Tibial artery (tissue), 4 donors: ENCODE measurements at regions not wholly inside any gene's neighbourhood (a gene's known extent, or its start where the extent isn't known, plus 50 kb on each side); places are given as distances from the start of the nearest gene placed in this dataset.
"Not testable (repeated sequence)": the region's sequence is repeated elsewhere in the genome, so short reads cannot be mapped to it uniquely, and the experiment has no call there.

Experiments
- DNase-seq, 2 donors: peaks; one replicate each; pipeline ENCODE4 v3.0.0-alpha.2; 2019
- H3K27ac ChIP-seq, 2 donors: fragments of 200-600 bp; sonication (generic) in 1 of 2; 1 replicate in 1 of 2; 2 replicates in 1 of 2; pipeline ENCODE4 v1.5.1; 2018 to 2019; ENCODE audit warnings: mild to moderate bottlenecking in 1 of 2
- H3K27me3 ChIP-seq, 2 donors: fragments of 200-600 bp; sonication (generic) in 1 of 2; one replicate each; pipeline versions ENCODE4 v1.5.1 to v1.6.0; 2016 to 2019
- H3K36me3 ChIP-seq, 3 donors: fragments of 200-600 bp; sonication (generic) in 2 of 3; one replicate each; pipeline ENCODE4 v1.5.1; 2016 to 2019; ENCODE audit warnings: mild to moderate bottlenecking in 2 of 3
- H3K4me1 ChIP-seq, 4 donors: fragments of 200-600 bp; sonication (generic) in 2 of 4; 1 replicate in 3 of 4; 2 replicates in 1 of 4; pipeline ENCODE4 v1.5.1; 2016 to 2019
- H3K4me3 ChIP-seq, 2 donors: fragments of 200-600 bp; sonication (generic) in 1 of 2; 1 replicate in 1 of 2; 2 replicates in 1 of 2; pipeline ENCODE4 v1.5.1; 2018 to 2019; ENCODE audit warnings: mild to moderate bottlenecking in 2 of 2
- H3K9me3 ChIP-seq, 3 donors: fragments of 200-600 bp; sonication (generic) in 1 of 3; one replicate each; pipeline ENCODE4 v1.5.1; 2016 to 2019
- intact Hi-C: fragments of 100-400 bp; cut with DNase I; formaldehyde crosslinking; loops from one replicate; pipeline ENCODE4 v1.15.0; 2023; ENCODE audit warnings: low total_unique reads
- TF ChIP-seq, protein P1 (sequence below), 2 experiments: fragments of 200-600 bp in 1 of 2; fragments of 450-650 bp in 1 of 2; IDR thresholded peaks; one replicate each; pipeline ENCODE4 v1.5.1; 2017 to 2019; ENCODE audit warnings: antibody characterized with exemption in 2 of 2, mild to moderate bottlenecking in 1 of 2, moderate library complexity in 1 of 2

DNA sequence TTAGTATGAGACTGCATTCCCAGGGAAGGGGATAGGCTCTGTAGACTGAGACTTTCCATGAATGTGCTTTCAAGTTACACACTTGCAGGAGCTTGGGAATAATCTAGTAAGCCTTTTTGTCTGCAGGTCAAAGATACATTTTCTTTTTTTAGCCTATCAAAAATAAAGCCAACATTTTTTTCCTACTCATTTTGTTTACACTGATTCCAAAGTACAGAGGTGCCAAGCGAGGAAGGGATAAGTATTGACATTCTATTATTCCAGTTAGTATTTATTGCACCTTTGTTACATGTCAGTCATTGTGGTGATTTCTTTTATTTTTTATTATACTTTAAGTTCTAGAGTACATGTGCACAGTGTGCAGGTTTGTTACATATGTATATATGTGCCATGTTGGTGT, 413.0 kb upstream of the CHORDC1 start:
- no peaks in the 10 kb centered on the region for H3K9me3 ChIP-seq
- TF ChIP-seq, protein P1, sequence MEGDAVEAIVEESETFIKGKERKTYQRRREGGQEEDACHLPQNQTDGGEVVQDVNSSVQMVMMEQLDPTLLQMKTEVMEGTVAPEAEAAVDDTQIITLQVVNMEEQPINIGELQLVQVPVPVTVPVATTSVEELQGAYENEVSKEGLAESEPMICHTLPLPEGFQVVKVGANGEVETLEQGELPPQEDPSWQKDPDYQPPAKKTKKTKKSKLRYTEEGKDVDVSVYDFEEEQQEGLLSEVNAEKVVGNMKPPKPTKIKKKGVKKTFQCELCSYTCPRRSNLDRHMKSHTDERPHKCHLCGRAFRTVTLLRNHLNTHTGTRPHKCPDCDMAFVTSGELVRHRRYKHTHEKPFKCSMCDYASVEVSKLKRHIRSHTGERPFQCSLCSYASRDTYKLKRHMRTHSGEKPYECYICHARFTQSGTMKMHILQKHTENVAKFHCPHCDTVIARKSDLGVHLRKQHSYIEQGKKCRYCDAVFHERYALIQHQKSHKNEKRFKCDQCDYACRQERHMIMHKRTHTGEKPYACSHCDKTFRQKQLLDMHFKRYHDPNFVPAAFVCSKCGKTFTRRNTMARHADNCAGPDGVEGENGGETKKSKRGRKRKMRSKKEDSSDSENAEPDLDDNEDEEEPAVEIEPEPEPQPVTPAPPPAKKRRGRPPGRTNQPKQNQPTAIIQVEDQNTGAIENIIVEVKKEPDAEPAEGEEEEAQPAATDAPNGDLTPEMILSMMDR (IDR thresholded peaks at IDR 0.05): no peak
- H3K4me3 ChIP-seq: no peak overlapping the region
- H3K4me1 ChIP-seq: peaks cover 0 to 9% (median 2%) of the 10 kb centered on the region in 4 donors
- H3K27ac ChIP-seq: no peak overlapping the region
- no peaks in the 10 kb centered on the region for H3K27me3 ChIP-seq
- DNase-seq: no peak
- H3K36me3 ChIP-seq: no peaks in the 10 kb centered on the region
- intact Hi-C loops: no loop called here

DNA sequence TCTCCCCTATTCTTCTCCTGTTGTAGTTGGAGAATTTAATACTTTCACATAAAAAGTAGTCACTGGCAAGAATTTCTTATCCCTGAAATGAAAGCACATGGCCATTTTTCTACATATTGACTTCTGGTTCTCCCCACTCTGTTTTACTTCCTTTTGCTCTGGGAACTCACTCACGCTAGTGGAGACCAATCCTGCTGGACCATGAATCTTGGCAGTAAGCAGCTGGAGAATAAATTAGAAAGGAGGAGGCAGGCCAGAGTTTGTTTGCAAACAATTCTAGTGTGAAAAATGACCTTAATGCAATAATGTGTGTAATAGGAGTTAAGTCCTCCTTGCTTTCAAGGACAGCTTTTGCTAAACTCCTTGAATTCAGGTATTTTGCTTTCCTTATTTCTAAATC, 412.3 kb upstream of the CHORDC1 start:
- Histone ChIP-seq H3K9me3 (no peaks in the 10 kb centered on the region), H3K4me1 (peaks cover 0 to 7% (median 2%) of the 10 kb centered on the region in 4 donors), H3K27me3 (no peaks in the 10 kb centered on the region), H3K27ac (no peak overlapping the region), H3K36me3 (no peaks in the 10 kb centered on the region), H3K4me3 (no peak overlapping the region)
- intact Hi-C loops: no loop called here
- DNase-seq: no peak
- TF ChIP-seq, protein P1 (IDR thresholded peaks at IDR 0.05): no peak

DNA sequence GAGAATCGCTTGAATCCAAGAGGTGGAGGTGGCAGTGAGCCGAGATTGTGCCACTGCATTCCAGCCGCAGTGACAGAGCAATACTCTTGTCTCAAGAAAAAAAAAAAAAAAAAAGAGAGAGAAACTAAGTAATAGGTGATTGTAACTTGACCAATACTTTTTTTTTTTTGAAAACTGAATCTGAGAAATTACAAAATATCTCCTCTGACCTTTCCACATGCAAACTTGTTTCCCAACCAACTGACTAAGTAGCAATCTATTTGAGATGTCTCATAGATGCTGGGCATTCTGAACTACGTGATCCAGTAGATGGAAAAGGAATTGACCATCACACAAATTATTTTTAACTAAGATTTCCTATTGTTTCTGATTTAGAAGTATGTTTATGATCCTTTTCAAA, 407.3 kb upstream of the CHORDC1 start:
- H3K4me1 ChIP-seq: no peaks in the 10 kb centered on the region
- intact Hi-C loops: no loop called here

DNA sequence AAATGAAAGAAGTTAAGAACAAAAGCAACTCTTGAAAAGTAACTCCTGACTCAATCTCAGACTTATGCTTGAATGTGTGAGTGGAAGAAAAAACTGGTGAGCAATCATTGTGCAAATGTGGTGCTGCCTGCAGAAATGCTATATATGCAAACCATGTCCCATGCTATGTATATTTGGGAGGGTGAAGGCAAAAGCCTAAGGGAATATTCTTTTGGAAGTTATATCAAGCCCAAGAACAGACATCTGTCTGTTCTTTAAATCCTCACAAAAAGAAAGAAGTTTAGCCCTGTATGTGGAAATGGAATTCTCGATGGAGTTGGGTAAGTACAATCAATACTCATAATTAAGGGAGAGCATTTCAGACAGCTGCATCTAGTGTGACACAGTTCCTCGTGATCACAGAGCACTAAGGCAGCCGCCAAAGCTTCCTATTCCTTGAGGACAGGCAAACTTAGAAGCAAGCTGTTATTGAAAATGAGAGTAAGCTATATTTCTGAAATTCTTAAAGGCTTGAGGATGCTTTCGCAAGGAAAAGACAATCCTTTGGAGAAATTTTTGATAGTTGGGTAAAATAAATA, 406.5 kb upstream of the CHORDC1 start:
- Histone ChIP-seq H3K4me1 (no peaks in the 10 kb centered on the region), H3K4me3 (no peak overlapping the region), H3K36me3 (no peaks in the 10 kb centered on the region), H3K27me3 (no peaks in the 10 kb centered on the region), H3K9me3 (no peaks in the 10 kb centered on the region), H3K27ac (no peak overlapping the region)
- no peak for DNase-seq
- TF ChIP-seq, protein P1 (IDR thresholded peaks at IDR 0.05): no peak
- intact Hi-C loops: no loop called here

More for the DNA sequence above, 407.3 kb upstream of the CHORDC1 start:
- no peak overlapping the region for H3K27ac ChIP-seq
- no peaks in the 10 kb centered on the region for H3K36me3 ChIP-seq
- no peak overlapping the region for H3K4me3 ChIP-seq
- H3K9me3 ChIP-seq: no peaks in the 10 kb centered on the region
- TF ChIP-seq, protein P1 (IDR thresholded peaks at IDR 0.05): no peak
- no peaks in the 10 kb centered on the region for H3K27me3 ChIP-seq
- DNase-seq: no peak

DNA sequence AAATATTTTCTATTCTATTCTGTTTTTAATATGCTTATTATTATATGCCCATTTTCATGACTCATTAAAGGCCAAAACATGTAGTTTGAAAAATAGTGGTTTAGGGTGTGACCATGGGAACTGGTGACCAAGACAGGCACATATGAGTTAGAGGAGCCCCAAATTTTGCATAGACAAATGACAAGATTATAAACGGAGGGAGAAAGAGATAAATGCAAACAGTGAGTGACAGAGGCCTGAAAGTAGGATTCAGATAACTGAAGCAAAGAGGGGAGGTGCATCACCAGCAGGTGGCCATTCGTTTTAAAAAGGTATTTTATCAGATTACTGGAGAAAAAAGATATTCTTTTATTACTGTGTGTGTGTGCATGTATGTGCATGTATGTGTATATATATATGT, 391.5 kb upstream of the CHORDC1 start:
- no peak overlapping the region for H3K27ac ChIP-seq
- H3K27me3 ChIP-seq: no peaks in the 10 kb centered on the region
- H3K4me3 ChIP-seq: no peak overlapping the region
- H3K4me1 ChIP-seq: no peaks in the 10 kb centered on the region
- H3K36me3 ChIP-seq: no peaks in the 10 kb centered on the region
- peaks cover 0 to 2% (median 0%) of the 10 kb centered on the region in 3 donors for H3K9me3 ChIP-seq
- intact Hi-C loops: no loop called here
- TF ChIP-seq, protein P1 (IDR thresholded peaks at IDR 0.05): no peak
- no peak for DNase-seq

DNA sequence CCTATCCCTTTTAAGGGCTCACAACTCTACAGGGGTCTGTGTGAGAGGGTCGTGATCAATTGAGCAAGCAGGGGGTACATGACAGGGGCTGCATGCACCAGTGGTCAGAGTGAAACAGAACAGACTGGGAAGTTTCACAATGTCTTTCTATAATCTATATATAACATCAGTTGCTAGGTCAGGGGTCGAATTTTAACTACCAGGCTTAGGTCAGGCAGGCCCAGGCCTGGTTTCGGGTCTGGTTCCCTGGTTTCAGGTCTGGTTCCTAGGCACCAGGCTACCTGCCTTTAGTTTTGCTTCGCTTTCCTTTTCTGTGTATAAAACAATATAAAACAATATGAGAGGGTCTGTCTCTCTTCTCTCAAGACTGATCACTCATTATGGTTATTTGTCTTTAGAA, 390.2 kb upstream of the CHORDC1 start:
- not testable (repeated sequence) for H3K4me3 ChIP-seq, H3K36me3 ChIP-seq

More for the DNA sequence above, 390.2 kb upstream of the CHORDC1 start:
- H3K27ac ChIP-seq, intact Hi-C loops, H3K27me3 ChIP-seq, H3K4me1 ChIP-seq, H3K9me3 ChIP-seq, DNase-seq: not testable (repeated sequence)
